Activated CD8-positive, alpha-beta memory T cell treated with anti-CD3 and anti-CD28 coated beads, Interleukin-2, amount 10 ng/mL, durations not matched to agents 7 days and 5 days (primary cell): ENCODE measurements at regions not wholly inside any gene's neighbourhood (a gene's known extent, or its start where the extent isn't known, plus 50 kb on each side); places are given as distances from the start of the nearest gene placed in this dataset.
"Not testable (repeated sequence)": the region's sequence is repeated elsewhere in the genome, so short reads cannot be mapped to it uniquely, and the experiment has no call there.

Source experiments
- ATAC-seq: fragments of 150-1000 bp; cut with Tn5 transposase; one replicate; pipeline ENCODE4 v1.10.0; 2021; ENCODE audit warnings: moderate library complexity
- CTCF ChIA-PET: fragments of 350-600 bp; sonication (Branson Sonifier 250); formaldehyde crosslinking; loops from one replicate; lab custom pipeline; 2021; ENCODE audit warnings: antibody characterized with exemption; lab: Charles Lee
- DNase-seq: peaks from one replicate; pipeline ENCODE4 v3.0.0-alpha.2; 2020
- H3K27ac Mint-ChIP-seq: one replicate; pipeline ENCODE4 v1.8.0; 2021; ENCODE audit warnings: mild to moderate bottlenecking, mixed read lengths
- H3K27me3 Mint-ChIP-seq: one replicate; pipeline ENCODE4 v1.8.0; 2021; ENCODE audit warnings: mixed read lengths
- H3K36me3 Mint-ChIP-seq: one replicate; pipeline ENCODE4 v1.8.0; 2021; ENCODE audit warnings: mild to moderate bottlenecking, mixed read lengths
- H3K4me1 Mint-ChIP-seq: one replicate; pipeline ENCODE4 v1.8.0; 2021; ENCODE audit warnings: mixed read lengths
- H3K4me3 Mint-ChIP-seq: one replicate; pipeline ENCODE4 v1.8.0; 2021; ENCODE audit warnings: mild to moderate bottlenecking, moderate library complexity, mixed read lengths
- H3K9me3 Mint-ChIP-seq: one replicate; pipeline ENCODE4 v1.8.0; 2022; ENCODE audit warnings: low read depth, mixed read lengths

DNA sequence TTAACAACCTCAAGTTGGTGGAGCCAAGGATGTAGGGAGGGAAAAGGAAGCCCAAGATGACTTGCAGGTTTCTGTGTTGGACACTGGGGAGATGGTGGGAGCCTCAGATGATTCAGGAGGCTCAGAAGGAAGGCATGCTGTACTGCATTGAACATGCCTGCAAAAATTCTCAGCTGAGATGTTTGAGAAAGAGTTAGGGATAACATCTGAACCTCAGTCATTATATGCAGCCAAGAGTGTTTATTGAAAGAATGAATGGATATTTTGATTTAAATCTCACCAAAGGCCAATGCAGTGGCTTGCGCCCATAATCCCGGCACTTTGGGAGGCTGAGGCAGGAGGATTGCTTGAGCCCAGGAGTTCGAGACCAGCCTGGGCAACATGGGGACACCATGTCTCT lies 243.0 kb downstream of the MYCN start:
- H3K9me3 Mint-ChIP-seq, result no peaks in the 10 kb centered on the region

DNA sequence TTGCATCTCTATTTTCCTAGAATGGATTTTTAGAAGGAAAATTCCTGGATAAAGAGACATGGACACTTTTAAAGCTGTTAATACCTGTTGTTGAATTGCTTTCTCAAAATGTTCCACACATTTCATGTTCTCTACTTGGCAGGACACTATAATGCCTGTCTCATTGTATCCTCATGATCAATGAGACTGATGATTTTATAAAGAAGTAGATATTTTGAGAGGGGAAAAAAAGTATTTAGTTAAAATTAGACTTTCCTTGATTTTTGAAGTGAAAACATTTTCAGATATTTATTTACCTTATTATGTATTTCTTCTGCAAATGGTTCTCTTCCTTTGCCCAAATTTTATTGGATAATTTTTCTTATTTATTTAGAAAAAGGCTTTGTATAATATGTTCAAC lies 242.5 kb downstream of the MYCN start:
- no peak overlapping the region for H3K4me3 Mint-ChIP-seq
- H3K27me3 Mint-ChIP-seq, result no peaks in the 10 kb centered on the region
- H3K36me3 Mint-ChIP-seq, result no peaks in the 10 kb centered on the region
- DNase-seq (no peak), ATAC-seq (no peak)
- CTCF ChIA-PET, result no interaction called here
- H3K4me1 Mint-ChIP-seq, result no peaks in the 10 kb centered on the region
- no peaks in the 10 kb centered on the region for H3K9me3 Mint-ChIP-seq
- no peak overlapping the region for H3K27ac Mint-ChIP-seq

More for the DNA sequence above, 243.0 kb downstream of the MYCN start:
- ATAC-seq (no peak), DNase-seq (no peak)
- Mint-ChIP-seq H3K36me3 (no peaks in the 10 kb centered on the region), H3K4me3 (no peak overlapping the region), H3K27ac (no peak overlapping the region), H3K27me3 (no peaks in the 10 kb centered on the region), H3K4me1 (no peaks in the 10 kb centered on the region)
- CTCF ChIA-PET, result no interaction called here

DNA sequence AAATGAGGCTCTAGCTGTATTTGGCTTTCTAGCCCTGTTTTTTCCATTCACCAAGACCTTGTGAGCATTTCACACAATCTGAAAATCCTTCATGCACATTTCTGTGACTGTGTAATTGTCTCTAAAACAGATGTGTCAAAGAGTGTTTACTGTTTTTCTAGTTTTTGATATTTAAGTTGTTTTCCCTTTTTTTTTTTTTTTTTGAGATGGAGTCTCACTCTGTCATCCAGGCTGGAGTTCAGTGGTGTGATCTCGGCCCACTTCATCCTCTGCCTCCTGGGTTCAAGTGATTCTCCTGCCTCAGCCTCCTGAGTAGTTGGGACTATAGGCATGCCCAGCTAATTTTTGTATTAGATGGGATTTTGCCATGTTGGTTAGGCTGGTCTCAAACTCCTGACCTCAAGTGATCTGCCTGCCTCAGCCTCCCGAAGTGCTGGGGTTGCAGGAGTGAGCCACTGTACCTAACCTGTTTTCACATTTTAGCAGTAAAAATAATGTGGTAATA lies 242.0 kb downstream of the MYCN start:
- H3K9me3 Mint-ChIP-seq, ATAC-seq, H3K27me3 Mint-ChIP-seq, H3K27ac Mint-ChIP-seq, H3K4me3 Mint-ChIP-seq, H3K4me1 Mint-ChIP-seq, DNase-seq, CTCF ChIA-PET, H3K36me3 Mint-ChIP-seq: not testable (repeated sequence)

DNA sequence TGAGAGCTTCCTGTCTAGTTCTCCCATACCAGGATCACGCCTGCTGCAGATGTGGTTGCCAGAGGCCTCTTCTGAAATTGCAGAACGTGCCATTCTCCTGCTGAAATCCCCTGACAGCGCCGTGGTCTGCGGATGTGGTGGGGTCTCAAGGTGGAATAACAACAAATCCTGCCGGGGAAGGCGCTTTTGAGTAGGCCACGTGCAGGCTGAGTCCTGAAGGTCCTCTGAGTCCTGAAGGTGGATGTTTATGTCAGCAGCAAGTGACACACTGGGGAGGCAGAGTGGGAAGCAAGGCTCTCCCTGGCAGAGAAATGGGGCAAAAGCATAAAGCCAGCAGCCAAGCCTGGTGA lies 241.4 kb downstream of the MYCN start:
- CTCF ChIA-PET, result no interaction called here
- H3K4me1 Mint-ChIP-seq, result no peaks in the 10 kb centered on the region
- H3K36me3 Mint-ChIP-seq, result no peaks in the 10 kb centered on the region
- DNase-seq (no peak), ATAC-seq (no peak)
- H3K9me3 Mint-ChIP-seq, result no peaks in the 10 kb centered on the region
- no peaks in the 10 kb centered on the region for H3K27me3 Mint-ChIP-seq
- H3K27ac Mint-ChIP-seq, result no peak overlapping the region
- no peak overlapping the region for H3K4me3 Mint-ChIP-seq

DNA sequence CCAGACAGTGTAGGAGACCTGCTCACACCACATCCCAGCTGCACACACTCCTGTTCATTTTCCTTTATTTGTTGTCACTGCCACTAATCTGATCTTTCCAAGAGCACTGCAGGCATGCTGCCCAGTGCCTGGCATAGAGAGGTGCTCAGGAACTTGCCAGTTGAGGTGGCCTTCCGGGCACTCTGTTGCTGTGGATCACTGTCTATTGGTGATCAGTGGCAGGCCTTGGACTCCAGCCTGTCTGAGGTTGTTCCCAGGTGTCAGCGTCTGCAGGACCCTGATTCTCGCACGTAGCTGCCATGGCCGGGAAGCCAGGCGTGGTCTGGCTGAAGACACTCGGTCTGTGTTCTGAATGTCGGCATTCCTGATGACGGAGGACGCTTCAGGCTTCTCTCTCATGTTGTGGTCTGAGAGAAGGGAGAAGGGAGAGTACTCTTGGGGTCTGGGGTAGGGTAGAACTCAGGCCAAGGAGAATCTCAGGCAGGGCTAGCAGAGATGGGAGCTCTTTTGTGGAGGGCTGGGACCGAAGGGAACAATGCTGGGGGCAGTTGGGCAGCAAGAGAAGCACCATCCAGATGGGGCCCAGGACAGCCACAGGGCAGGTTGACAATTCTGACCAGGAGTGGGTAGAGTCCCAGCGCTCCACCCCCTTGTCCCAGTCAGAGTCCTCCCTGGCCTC lies 240.9 kb downstream of the MYCN start:
- H3K27ac Mint-ChIP-seq, result no peak overlapping the region
- no peaks in the 10 kb centered on the region for H3K36me3 Mint-ChIP-seq
- ATAC-seq, result no peak

DNA sequence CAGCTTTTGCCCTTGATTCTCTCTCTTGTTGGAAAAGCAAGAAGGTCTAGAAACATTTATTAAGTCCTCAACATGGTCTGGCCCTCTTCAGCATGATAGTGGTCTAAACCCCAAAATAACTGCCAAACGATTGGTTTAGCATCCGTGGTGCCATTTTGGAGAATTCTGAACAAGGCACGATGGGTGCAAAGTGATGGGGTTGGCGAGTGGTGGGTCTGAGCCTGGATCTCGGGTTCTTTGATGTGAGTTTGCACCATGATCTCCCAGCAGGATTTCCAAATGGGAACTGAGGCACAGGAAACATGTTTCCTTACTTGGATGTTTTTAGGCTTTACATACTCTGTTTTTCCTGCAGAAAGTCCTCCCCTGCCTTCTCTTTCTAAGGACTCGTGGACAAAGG lies 240.3 kb downstream of the MYCN start:
- Mint-ChIP-seq H3K9me3 (no peaks in the 10 kb centered on the region), H3K27me3 (no peaks in the 10 kb centered on the region), H3K27ac (no peak overlapping the region), H3K4me3 (no peak overlapping the region), H3K4me1 (no peaks in the 10 kb centered on the region), H3K36me3 (no peaks in the 10 kb centered on the region)
- CTCF ChIA-PET, result no interaction called here
- DNase-seq (no peak), ATAC-seq (no peak)

More for the DNA sequence above, 240.9 kb downstream of the MYCN start:
- CTCF ChIA-PET, result no interaction called here
- no peaks in the 10 kb centered on the region for H3K4me1 Mint-ChIP-seq
- no peaks in the 10 kb centered on the region for H3K9me3 Mint-ChIP-seq
- no peak for DNase-seq
- no peak overlapping the region for H3K4me3 Mint-ChIP-seq
- H3K27me3 Mint-ChIP-seq, result no peaks in the 10 kb centered on the region

DNA sequence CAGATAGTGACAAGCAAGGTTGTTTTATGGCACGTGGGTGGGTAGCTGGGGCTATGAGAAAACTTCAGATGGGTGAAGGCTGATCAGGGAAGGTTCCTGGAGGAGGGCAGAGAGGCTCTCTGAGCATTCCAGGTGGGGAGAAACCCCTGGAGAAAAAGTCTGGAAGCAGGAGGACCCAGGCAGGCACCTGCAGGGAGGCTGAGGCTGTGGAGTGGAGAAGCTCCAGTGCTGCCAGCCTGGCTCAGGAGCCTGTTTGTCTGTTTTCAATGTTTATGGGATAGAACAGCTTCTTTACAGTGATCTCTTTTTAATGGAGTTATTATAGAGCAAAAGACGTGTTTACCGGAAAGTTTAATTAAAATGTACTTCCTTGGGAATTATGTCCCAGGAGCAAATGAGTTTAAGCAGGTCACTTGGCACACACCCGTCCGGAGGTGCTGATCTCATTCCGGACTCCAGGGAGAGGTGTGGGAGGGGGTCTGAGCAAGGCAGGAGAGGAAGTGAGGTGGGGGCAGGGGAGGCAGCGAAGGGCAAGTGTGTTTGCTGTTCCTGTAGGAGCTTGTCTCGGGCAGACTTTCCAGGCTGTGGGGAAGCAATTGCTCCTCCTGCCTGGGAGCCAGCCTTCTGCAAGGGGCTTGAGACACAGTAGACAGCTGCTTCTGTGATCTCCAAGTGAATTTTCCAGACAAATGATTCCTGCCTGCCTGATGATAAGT lies 239.5 kb downstream of the MYCN start:
- no peaks in the 10 kb centered on the region for H3K4me1 Mint-ChIP-seq
- no peaks in the 10 kb centered on the region for H3K9me3 Mint-ChIP-seq

DNA sequence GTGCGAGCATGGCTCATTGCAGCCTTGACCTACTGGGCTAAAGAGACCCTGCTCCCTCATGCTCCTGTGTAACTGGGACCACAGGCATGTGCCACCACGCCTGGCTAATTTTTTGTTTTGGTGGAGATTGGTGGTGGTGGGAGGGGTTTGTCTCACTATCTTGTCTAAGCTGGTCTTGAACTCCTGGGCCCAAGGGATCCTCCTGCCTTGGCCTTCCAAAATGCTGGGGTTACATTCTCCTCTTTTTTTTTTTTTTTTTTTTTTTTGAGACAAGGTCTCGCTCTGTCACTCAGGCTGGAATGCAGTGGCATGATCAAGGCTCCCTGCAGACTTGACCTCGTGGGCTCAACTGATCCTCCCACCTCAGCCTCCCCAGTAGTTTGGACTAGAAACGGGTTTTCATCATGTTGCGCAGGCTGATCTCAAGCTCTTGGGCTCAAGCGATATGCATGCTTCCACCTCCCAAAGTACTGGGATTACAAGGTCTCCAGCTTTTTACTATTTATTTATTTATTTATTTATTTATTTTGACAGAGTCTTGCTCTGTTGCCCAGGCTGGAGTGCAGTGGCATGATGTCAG lies 238.3 kb downstream of the MYCN start:
- CTCF ChIA-PET, result interaction anchor here (0.7 kb wide), 1 partner anchor 1626 kb away, joined by 3 read pairs; no protein-coding TSS in a partner anchor
- Mint-ChIP-seq H3K27ac (no peak overlapping the region), H3K4me1 (no peaks in the 10 kb centered on the region), H3K36me3 (no peaks in the 10 kb centered on the region), H3K27me3 (no peaks in the 10 kb centered on the region), H3K9me3 (no peaks in the 10 kb centered on the region), H3K4me3 (no peak overlapping the region)
- ATAC-seq (no peak), DNase-seq (no peak)

More for the DNA sequence above, 239.5 kb downstream of the MYCN start:
- ATAC-seq, result no peak
- CTCF ChIA-PET, result no interaction called here
- Mint-ChIP-seq H3K4me3 (no peak overlapping the region), H3K27ac (no peak overlapping the region), H3K27me3 (no peaks in the 10 kb centered on the region), H3K36me3 (no peaks in the 10 kb centered on the region)
- no peak for DNase-seq

DNA sequence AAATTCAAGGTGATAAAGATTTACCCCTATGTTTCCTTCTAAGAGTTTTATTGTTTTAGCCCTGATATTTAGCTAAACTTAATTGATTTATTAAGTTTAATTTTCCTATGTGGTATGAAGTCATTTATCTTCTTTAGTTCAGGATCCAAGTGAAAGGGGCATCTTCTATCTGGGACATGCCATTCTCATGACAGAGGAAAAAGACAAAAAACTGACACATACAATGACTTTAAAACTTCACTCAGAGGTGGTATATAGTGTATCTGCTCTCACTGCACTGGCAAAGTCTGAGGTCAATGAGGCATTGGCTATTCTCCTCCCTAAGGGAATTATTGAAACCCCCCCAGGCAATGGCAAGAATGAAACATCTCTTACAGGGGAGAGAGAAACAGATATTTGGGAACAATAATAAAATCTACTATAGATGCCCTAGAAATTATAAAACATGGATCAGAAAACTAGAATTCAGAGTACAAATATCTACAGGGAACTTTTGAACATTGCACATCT lies 237.4 kb downstream of the MYCN start:
- Mint-ChIP-seq H3K4me1 (no peaks in the 10 kb centered on the region), H3K27me3 (no peaks in the 10 kb centered on the region), H3K4me3 (no peak overlapping the region), H3K27ac (no peak overlapping the region), H3K9me3 (no peaks in the 10 kb centered on the region), H3K36me3 (no peaks in the 10 kb centered on the region)
- ATAC-seq (no peak), DNase-seq (no peak)
- CTCF ChIA-PET, result no interaction called here

DNA sequence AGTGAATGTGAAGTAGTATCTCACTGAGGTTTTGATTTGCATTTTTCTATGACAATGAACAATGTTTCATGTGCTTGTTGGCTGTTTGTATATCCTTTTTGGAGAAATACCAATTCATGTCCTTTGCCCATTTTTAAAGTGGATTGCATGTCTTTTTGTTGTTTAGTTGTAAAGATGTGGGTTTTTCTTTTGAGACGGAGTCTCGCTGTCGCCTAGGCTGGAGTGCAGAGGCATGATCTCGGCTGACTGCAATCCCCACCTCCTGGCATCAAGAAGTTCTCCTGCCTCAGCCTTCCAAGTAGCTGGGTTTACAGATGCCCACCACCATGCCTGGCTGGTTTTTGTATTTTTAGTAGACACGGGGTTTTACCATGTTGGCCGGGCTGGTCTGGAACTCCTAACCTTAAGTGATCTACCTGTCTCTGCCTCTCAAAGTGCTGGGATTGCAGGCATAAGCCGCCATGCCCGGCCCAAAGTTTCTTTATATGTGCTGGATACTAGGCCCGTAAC lies 236.7 kb downstream of the MYCN start:
- no peak for ATAC-seq
- no peaks in the 10 kb centered on the region for H3K36me3 Mint-ChIP-seq
- H3K27ac Mint-ChIP-seq, result no peak overlapping the region
- no peaks in the 10 kb centered on the region for H3K4me1 Mint-ChIP-seq
- H3K4me3 Mint-ChIP-seq, result no peak overlapping the region
- DNase-seq, result no peak
- no peaks in the 10 kb centered on the region for H3K27me3 Mint-ChIP-seq
- CTCF ChIA-PET, result no interaction called here
- no peaks in the 10 kb centered on the region for H3K9me3 Mint-ChIP-seq

DNA sequence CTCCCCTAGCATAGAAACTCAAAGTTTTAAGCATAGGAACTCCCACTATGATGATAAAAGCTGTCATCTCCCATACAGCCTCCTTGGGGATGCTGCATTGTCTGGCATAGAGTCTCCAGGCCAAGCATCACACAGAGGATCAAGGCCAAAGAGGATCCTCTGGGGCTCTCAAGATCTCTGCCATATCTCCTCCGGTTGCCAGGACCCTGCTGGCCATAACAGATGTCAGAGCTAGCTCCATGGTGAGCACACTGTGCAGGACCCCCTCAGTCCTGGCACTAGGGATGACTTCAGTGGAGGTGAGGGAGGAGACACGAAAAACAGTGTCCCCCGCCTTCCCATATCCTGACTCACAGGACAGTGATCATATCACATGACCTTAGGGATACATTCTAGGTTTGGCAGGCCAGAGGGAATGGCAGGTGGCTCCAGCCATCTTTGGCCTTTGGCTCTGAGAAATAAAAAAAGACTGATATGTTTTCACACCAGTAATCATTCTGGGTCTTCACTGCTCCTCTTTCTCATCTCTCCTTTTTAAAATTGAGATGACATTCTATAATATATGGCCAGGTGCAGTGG lies 235.0 kb downstream of the MYCN start:
- no peaks in the 10 kb centered on the region for H3K4me1 Mint-ChIP-seq
- DNase-seq (no peak), ATAC-seq (no peak)
- H3K9me3 Mint-ChIP-seq, result no peaks in the 10 kb centered on the region
- H3K27ac Mint-ChIP-seq, result no peak overlapping the region
- CTCF ChIA-PET, result no interaction called here
- H3K27me3 Mint-ChIP-seq, result no peaks in the 10 kb centered on the region
- H3K36me3 Mint-ChIP-seq, result no peaks in the 10 kb centered on the region
- no peak overlapping the region for H3K4me3 Mint-ChIP-seq

DNA sequence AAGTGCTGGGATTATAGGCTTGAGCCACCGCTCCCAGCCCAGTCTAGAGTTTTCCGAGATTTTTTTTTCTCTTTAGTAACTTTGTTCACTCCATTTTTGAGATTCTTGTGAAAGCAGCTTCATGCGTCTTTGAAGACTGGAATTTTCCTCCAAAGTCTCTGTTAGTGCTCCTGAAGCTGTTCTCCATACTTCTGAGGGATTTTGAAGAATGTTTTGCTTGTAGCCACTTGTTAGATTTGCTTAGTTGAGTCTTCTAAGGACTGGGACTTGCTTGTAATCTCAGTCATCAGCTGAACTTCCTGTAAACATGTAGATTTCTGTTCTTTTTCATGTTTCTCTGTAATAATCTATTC lies 234.3 kb downstream of the MYCN start:
- H3K4me3 Mint-ChIP-seq, result no peak overlapping the region
- DNase-seq (no peak), ATAC-seq (no peak)
- CTCF ChIA-PET, result no interaction called here
- H3K27ac Mint-ChIP-seq, result no peak overlapping the region
- no peaks in the 10 kb centered on the region for H3K9me3 Mint-ChIP-seq
- H3K27me3 Mint-ChIP-seq, result no peaks in the 10 kb centered on the region
- no peaks in the 10 kb centered on the region for H3K36me3 Mint-ChIP-seq
- H3K4me1 Mint-ChIP-seq, result no peaks in the 10 kb centered on the region

DNA sequence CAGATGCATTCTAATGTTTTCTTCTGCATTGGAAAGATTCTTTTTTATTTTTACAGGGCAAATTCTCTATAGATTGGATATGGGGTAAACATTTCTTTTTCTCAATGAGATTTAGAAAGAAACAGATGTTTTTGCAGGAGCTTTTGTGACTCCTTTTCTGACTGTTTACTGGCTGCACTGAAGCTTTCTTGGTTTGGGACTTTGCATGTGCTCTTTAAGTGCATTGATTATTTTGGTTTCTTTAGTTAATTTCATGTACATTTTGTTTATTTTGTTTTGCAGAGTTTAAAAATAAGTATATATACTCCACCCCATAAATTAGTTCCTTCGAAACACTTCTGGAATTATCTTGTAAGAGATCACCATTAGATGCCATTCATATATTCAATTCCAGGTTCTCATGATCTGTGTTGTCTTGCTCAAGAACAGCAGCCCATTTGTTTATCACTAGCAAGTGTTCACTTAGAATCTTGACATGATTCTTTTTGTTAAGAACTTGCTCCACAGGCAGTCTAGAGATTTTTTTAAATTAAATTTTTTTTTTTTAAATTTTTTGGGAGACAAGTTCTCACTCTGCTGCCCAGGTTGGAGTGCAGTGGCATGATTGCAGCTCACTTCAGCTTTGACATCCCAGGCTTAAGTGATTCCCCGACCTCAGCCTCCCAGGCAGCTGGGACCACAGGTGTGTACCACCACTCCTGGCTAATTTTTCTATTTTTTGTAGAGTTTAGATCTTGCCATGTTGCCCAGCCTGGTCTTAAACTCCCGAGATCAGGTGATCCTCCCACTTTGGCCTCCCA lies 233.7 kb downstream of the MYCN start:
- DNase-seq (no peak), ATAC-seq (no peak)
- Mint-ChIP-seq H3K9me3 (no peaks in the 10 kb centered on the region), H3K36me3 (no peaks in the 10 kb centered on the region), H3K27ac (no peak overlapping the region), H3K4me1 (no peaks in the 10 kb centered on the region), H3K27me3 (no peaks in the 10 kb centered on the region), H3K4me3 (no peak overlapping the region)
- CTCF ChIA-PET, result no interaction called here
